ENCODE measurements at regions not wholly inside any gene's neighbourhood (a gene's known extent, or its start where the extent isn't known, plus 50 kb on each side); places are given as distances from the start of the nearest gene placed in this dataset.

GRCh38 chr3:148612278-148612677, 85.4 kb upstream of the AGTR1 start:
- no peak for FAIRE-seq
- Histone ChIP-seq H3K79me2 (ENCODE audit: control insufficient read depth, insufficient read depth, low read length) (no peaks in the 10 kb centered on the region), H3K4me3 (no peak overlapping the region), H3K27ac (ENCODE audit: control insufficient read depth, insufficient read depth) (no peak overlapping the region), H3K4me1 (ENCODE audit: control insufficient read depth, insufficient read depth, low read length) (no peaks in the 10 kb centered on the region), H2AFZ (ENCODE audit: control insufficient read depth, low read depth, low read length) (no peak overlapping the region), H4K20me1 (ENCODE audit: control insufficient read depth, insufficient read depth) (no peaks in the 10 kb centered on the region), H3K9me3 (replicated peaks; ENCODE audit: control insufficient read depth, insufficient read depth, low read length) (no peaks in the 10 kb centered on the region), H3K9ac (ENCODE audit: control insufficient read depth, insufficient read depth, low read length) (no peak overlapping the region), H3K36me3 (ENCODE audit: control insufficient read depth in 2 of 2, insufficient read depth in 2 of 2, low read length in 1 of 2) (no peaks in the 10 kb centered on the region), H3K4me2 (ENCODE audit: control insufficient read depth, insufficient read depth) (no peak overlapping the region), H3K27me3 (replicated peaks in 1 of 2; ENCODE audit: control insufficient read depth in 2 of 2, insufficient read depth in 2 of 2, low read length in 1 of 2) (no peaks in the 10 kb centered on the region)
- no TSS peak for BruUV-seq (replicated peaks)
- 0% methylated on average over 1 of the region's 1 CpG for WGBS (ENCODE audit: insufficient coverage, insufficient replicate concordance, low lambda C conversion rate, missing lambda C conversion rate)
- in situ Hi-C loops (cut with MboI) = no loop called here
- ChIA-PET POLR2A (no interaction called here), SMC1A (ENCODE audit: uncharacterized antibody, unreplicated experiment) (no interaction called here), RAD21 (ENCODE audit: unreplicated experiment) (no interaction called here), CTCF (no interaction called here)
- no peak for DNase-seq (ENCODE audit: low read depth, low spot score)
- ATAC-seq = no peak
- TF ChIP-seq BMI1 (IDR thresholded peaks at IDR 0.05; ENCODE audit: borderline replicate concordance) = no peak
- TF ChIP-seq STAT3 (IDR thresholded peaks at IDR 0.05; ENCODE audit: low read depth, low read length) = no peak
- no peak for TF ChIP-seq EZH2 (IDR thresholded peaks at IDR 0.05; ENCODE audit: borderline replicate concordance, control insufficient read depth, low read depth, low read length)
- TF ChIP-seq POU2F2 (IDR thresholded peaks at IDR 0.05; ENCODE audit: borderline replicate concordance, low read depth, low read length) = no peak
- no peak for TF ChIP-seq DPF2 (IDR thresholded peaks at IDR 0.05)
- TF ChIP-seq ZBTB40 (IDR thresholded peaks at IDR 0.05; ENCODE audit: borderline replicate concordance) = no peak
- no peak for TF ChIP-seq MYB (IDR thresholded peaks at IDR 0.05; ENCODE audit: borderline replicate concordance, low read depth, low read length)
- intact Hi-C loops (cut with micrococcal nuclease; ENCODE audit: unreplicated experiment) = no loop called here
